GM13977 (cell line): ENCODE measurements at regions not wholly inside any gene's neighbourhood (a gene's known extent, or its start where the extent isn't known, plus 50 kb on each side); places are given as distances from the start of the nearest gene placed in this dataset.

ENCODE experiments used
- DNase-seq: peaks from one replicate; pipeline ENCODE4 v3.0.0; 2012; ENCODE audit warnings: low spot score
- CTCF ChIP-seq: IDR thresholded peaks from 2 replicates; pipeline ENCODE4 v1.5.1; 2012; ENCODE audit warnings: mild to moderate bottlenecking, control low read depth; ENCODE audit not compliant: insufficient read depth; ENCODE audit errors: extremely low read depth, missing control alignments
- in situ Hi-C: fragments of 300-500 bp; cut with MboI; formaldehyde crosslinking; loops from one replicate; pipeline ENCODE4 v1.12.0; 2022; ENCODE audit warnings: low sequenced_read_pairs, low pct_unique_long_range_greater_than_20kb, mixed read lengths, inconsistent platforms; ENCODE audit not compliant: unreplicated experiment

- in situ Hi-C loops, result no loop called here
- no peak for DNase-seq
- TF ChIP-seq CTCF, result no peak
Observed at GRCh38 chr22:49599691-49600455, 227.8 kb downstream of the BRD1 start.

- no peak for TF ChIP-seq CTCF
- in situ Hi-C loops, result no loop called here
Observed at GRCh38 chr22:49599039-49599438, 228.6 kb downstream of the BRD1 start.

GRCh38 chr22:49598338-49598737 lies 229.3 kb downstream of the BRD1 start:
- no peak for TF ChIP-seq CTCF
- no peak for DNase-seq
- in situ Hi-C loops, result no loop called here

More at GRCh38 chr22:49599039-49599438, 228.6 kb downstream of the BRD1 start:
- no peak for DNase-seq

GRCh38 chr22:49597428-49598039 lies 230.1 kb downstream of the BRD1 start:
- no peak for TF ChIP-seq CTCF
- in situ Hi-C loops, result no loop called here
- no peak for DNase-seq

GRCh38 chr22:49595465-49596078 lies 232.1 kb downstream of the BRD1 start:
- in situ Hi-C loops, result no loop called here
- TF ChIP-seq CTCF, result no peak
- DNase-seq, result no peak

GRCh38 chr22:49594078-49594477 lies 233.6 kb downstream of the BRD1 start:
- DNase-seq, result no peak
- in situ Hi-C loops, result no loop called here

More at GRCh38 chr22:49594078-49594477, 233.6 kb downstream of the BRD1 start:
- TF ChIP-seq CTCF, result no peak
